HK-2 (cell line): ENCODE measurements at regions not wholly inside any gene's neighbourhood (a gene's known extent, or its start where the extent isn't known, plus 50 kb on each side); places are given as distances from the start of the nearest gene placed in this dataset.

Experiments
- DNase-seq: peaks from one replicate; pipeline ENCODE4 v3.0.0-alpha.2; 2018; ENCODE audit not compliant: unreplicated experiment

GRCh38 chr4:157885811-157886210 is 287.0 kb downstream of the GASK1B start:
- DNase-seq: no peak

- DNase-seq: no peak
These were observed 289.9 kb downstream of the GASK1B start for GRCh38 chr4:157882901-157883300.

- no peak for DNase-seq
These were observed 292.1 kb downstream of the GASK1B start for GRCh38 chr4:157880761-157881160.

- no peak for DNase-seq
These were observed 318.0 kb downstream of the GASK1B start for GRCh38 chr4:157854819-157855218.

GRCh38 chr4:157840648-157841047 is 332.2 kb downstream of the GASK1B start:
- DNase-seq: no peak

GRCh38 chr4:157840034-157840433 is 332.8 kb downstream of the GASK1B start:
- DNase-seq: no peak

GRCh38 chr4:157838366-157838765 is 334.5 kb downstream of the GASK1B start:
- no peak for DNase-seq

GRCh38 chr4:157837071-157837703 is 335.6 kb downstream of the GASK1B start:
- DNase-seq: no peak

GRCh38 chr4:157832596-157832995 is 340.2 kb downstream of the GASK1B start:
- DNase-seq: no peak

GRCh38 chr4:157824021-157824420 is 348.8 kb downstream of the GASK1B start:
- no peak for DNase-seq

- DNase-seq: no peak
These were observed 351.0 kb downstream of the GASK1B start for GRCh38 chr4:157821814-157822213.

- no peak for DNase-seq
These were observed 352.9 kb downstream of the GASK1B start for GRCh38 chr4:157819693-157820464.

- DNase-seq: no peak
These were observed 353.7 kb downstream of the GASK1B start for GRCh38 chr4:157818946-157819692.

GRCh38 chr4:157810137-157810774 is 362.6 kb downstream of the GASK1B start:
- no peak for DNase-seq

- no peak for DNase-seq
These were observed 363.9 kb downstream of the GASK1B start for GRCh38 chr4:157808796-157809383.

GRCh38 chr4:157806184-157806583 is 366.6 kb downstream of the GASK1B start:
- DNase-seq: no peak

- DNase-seq: no peak
These were observed 367.8 kb downstream of the GASK1B start for GRCh38 chr4:157804986-157805385.

- DNase-seq: no peak
These were observed 368.8 kb downstream of the GASK1B start for GRCh38 chr4:157803845-157804521.

- no peak for DNase-seq
These were observed 369.4 kb downstream of the GASK1B start for GRCh38 chr4:157803421-157803820.

- no peak for DNase-seq
These were observed 377.3 kb downstream of the GASK1B start for GRCh38 chr4:157795495-157795894.

GRCh38 chr4:157792716-157793115 is 380.1 kb downstream of the GASK1B start:
- DNase-seq: no peak
